ENCODE measurements at regions not wholly inside any gene's neighbourhood (a gene's known extent, or its start where the extent isn't known, plus 50 kb on each side); places are given as distances from the start of the nearest gene placed in this dataset.

DNA sequence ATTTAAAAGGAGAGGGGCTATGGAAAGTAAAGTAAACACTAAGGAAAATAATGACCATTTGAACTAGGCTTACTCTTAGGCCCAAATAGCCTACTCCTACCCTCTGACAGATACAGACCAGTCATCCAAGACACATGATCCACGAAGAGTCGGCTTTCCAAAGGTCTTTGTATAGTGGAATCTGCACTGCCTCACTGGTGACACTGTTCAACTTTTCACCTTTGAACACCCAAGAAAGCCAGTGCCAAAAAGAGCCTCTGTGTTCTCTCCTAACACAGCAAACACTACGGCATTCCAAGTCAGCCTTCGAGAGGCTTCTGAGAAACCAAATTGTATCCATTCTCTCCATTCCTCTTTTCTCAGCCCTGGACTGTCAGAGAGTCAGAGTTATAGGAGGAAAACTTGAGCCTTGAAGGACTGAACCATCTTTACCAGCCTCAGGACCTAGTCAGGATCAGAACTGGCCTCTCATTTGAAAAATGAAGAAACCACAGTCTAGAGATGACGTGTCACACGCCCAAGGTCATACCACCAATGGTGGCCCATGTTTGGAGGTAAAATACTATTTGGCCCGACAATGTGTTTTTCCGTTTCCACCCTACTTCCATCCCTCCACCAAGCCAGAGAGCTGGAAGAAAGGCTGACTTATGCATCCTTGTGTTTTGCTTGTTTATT, 267.4 kb upstream of the ACVR2A start:
- Histone ChIP-seq H3K4me1 (ENCODE audit: insufficient read depth, low read length) (no peaks in the 10 kb centered on the region), H3K36me3 (ENCODE audit: low read depth, low read length) (no peaks in the 10 kb centered on the region), H3K4me2 (ENCODE audit: low read length) (no peak overlapping the region), H3K9me2 (replicated peaks; ENCODE audit: low read length) (no peaks in the 10 kb centered on the region), H4K20me1 (ENCODE audit: low read length) (no peaks in the 10 kb centered on the region), H3K4me3 (ENCODE audit: low read length) (no peak overlapping the region), H3K79me2 (ENCODE audit: low read length) (no peaks in the 10 kb centered on the region), H3K9me3 (ENCODE audit: low read length) (no peaks in the 10 kb centered on the region), H3K27me3 (ENCODE audit: low read length) (no peaks in the 10 kb centered on the region), H3K9ac (ENCODE audit: low read length) (no peak overlapping the region), H2AFZ (ENCODE audit: low read length) (no peak overlapping the region), H3K27ac (ENCODE audit: low read length) (no peak overlapping the region), H3F3A (ENCODE audit: low read length, unreplicated experiment) (no peaks in the 10 kb centered on the region)
- no TSS peak for BruUV-seq (replicated peaks)
- ChIA-PET CTCF (no interaction called here), POLR2A (ENCODE audit: unreplicated experiment) (no interaction called here)
- DNase-seq: no peak
- TF ChIP-seq EZH2phosphoT487 (IDR thresholded peaks at IDR 0.05; ENCODE audit: borderline replicate concordance, low read length): no peak
- intact Hi-C loops (cut with micrococcal nuclease): no loop called here
- no peak for ATAC-seq

DNA sequence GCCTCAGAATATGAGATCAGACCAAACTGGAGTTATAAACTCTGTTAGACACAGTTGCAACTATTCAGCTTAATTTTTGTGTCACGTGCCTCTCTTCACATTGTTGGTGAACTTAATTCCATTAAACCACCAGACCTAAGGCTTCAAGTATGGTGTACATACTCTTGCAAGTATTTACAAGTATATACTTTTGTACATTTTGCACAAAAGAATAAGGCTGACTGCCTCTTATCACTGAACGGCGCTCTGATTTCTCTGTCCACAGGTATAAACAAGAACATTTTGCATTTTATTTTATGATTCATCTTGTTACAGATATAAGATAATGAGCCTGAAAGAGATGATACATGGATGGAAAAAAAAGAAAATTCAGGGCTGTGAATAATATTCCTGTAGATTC, 269.7 kb upstream of the ACVR2A start:
- intact Hi-C loops (cut with micrococcal nuclease): no loop called here
- Histone ChIP-seq H3K79me2 (ENCODE audit: low read length) (no peaks in the 10 kb centered on the region), H3K9me3 (ENCODE audit: low read length) (no peaks in the 10 kb centered on the region), H3K4me3 (ENCODE audit: low read length) (no peak overlapping the region), H2AFZ (ENCODE audit: low read length) (no peak overlapping the region), H3K27ac (ENCODE audit: low read length) (no peak overlapping the region), H3K27me3 (ENCODE audit: low read length) (no peaks in the 10 kb centered on the region), H4K20me1 (ENCODE audit: low read length) (no peaks in the 10 kb centered on the region), H3K9ac (ENCODE audit: low read length) (no peak overlapping the region), H3K4me1 (ENCODE audit: insufficient read depth, low read length) (no peaks in the 10 kb centered on the region), H3F3A (ENCODE audit: low read length, unreplicated experiment) (no peaks in the 10 kb centered on the region), H3K4me2 (ENCODE audit: low read length) (no peak overlapping the region), H3K9me2 (replicated peaks; ENCODE audit: low read length) (no peaks in the 10 kb centered on the region), H3K36me3 (ENCODE audit: low read depth, low read length) (no peaks in the 10 kb centered on the region)
- DNase-seq (no peak), ATAC-seq (no peak)
- CTCF ChIA-PET: no interaction called here
- no TSS peak for BruUV-seq (replicated peaks)
- POLR2A ChIA-PET (ENCODE audit: unreplicated experiment): interaction anchor here (0.5 kb wide), 1 partner anchor 38 kb away, joined by 8 read pairs; no protein-coding TSS in a partner anchor
- TF ChIP-seq EZH2 (IDR thresholded peaks at IDR 0.05; ENCODE audit: low read length, unreplicated experiment) (no peak), EZH2phosphoT487 (IDR thresholded peaks at IDR 0.05; ENCODE audit: borderline replicate concordance, low read length) (no peak)
- TF ChIP-seq, protein P1, sequence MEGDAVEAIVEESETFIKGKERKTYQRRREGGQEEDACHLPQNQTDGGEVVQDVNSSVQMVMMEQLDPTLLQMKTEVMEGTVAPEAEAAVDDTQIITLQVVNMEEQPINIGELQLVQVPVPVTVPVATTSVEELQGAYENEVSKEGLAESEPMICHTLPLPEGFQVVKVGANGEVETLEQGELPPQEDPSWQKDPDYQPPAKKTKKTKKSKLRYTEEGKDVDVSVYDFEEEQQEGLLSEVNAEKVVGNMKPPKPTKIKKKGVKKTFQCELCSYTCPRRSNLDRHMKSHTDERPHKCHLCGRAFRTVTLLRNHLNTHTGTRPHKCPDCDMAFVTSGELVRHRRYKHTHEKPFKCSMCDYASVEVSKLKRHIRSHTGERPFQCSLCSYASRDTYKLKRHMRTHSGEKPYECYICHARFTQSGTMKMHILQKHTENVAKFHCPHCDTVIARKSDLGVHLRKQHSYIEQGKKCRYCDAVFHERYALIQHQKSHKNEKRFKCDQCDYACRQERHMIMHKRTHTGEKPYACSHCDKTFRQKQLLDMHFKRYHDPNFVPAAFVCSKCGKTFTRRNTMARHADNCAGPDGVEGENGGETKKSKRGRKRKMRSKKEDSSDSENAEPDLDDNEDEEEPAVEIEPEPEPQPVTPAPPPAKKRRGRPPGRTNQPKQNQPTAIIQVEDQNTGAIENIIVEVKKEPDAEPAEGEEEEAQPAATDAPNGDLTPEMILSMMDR (conservative IDR thresholded peaks at IDR 0.05; ENCODE audit: low read depth, low read length): no peak

- no peak overlapping the region for H3K27ac ChIP-seq (ENCODE audit: low read length)
- H3K4me1 ChIP-seq (ENCODE audit: insufficient read depth, low read length): no peaks in the 10 kb centered on the region
- no peak overlapping the region for H3K4me2 ChIP-seq (ENCODE audit: low read length)
- TF ChIP-seq, protein P1 (conservative IDR thresholded peaks at IDR 0.05; ENCODE audit: low read depth, low read length): no peak
- no peak for TF ChIP-seq EZH2 (IDR thresholded peaks at IDR 0.05; ENCODE audit: low read length, unreplicated experiment)
- TF ChIP-seq EZH2phosphoT487 (IDR thresholded peaks at IDR 0.05; ENCODE audit: borderline replicate concordance, low read length): no peak
- no peaks in the 10 kb centered on the region for H4K20me1 ChIP-seq (ENCODE audit: low read length)
- no peaks in the 10 kb centered on the region for H3K27me3 ChIP-seq (ENCODE audit: low read length)
- DNase-seq (peak; percentile 62), ATAC-seq (no peak)
- no peaks in the 10 kb centered on the region for H3K9me2 ChIP-seq (replicated peaks; ENCODE audit: low read length)
- ChIA-PET CTCF (no interaction called here), POLR2A (ENCODE audit: unreplicated experiment) (no interaction called here)
- no peaks in the 10 kb centered on the region for H3K36me3 ChIP-seq (ENCODE audit: low read depth, low read length)
- intact Hi-C loops (cut with micrococcal nuclease): no loop called here
- H2AFZ ChIP-seq (ENCODE audit: low read length): no peak overlapping the region
- H3F3A ChIP-seq (ENCODE audit: low read length, unreplicated experiment): no peaks in the 10 kb centered on the region
- H3K9me3 ChIP-seq (ENCODE audit: low read length): no peaks in the 10 kb centered on the region
- H3K79me2 ChIP-seq (ENCODE audit: low read length): no peaks in the 10 kb centered on the region
- H3K9ac ChIP-seq (ENCODE audit: low read length): no peak overlapping the region
- H3K4me3 ChIP-seq (ENCODE audit: low read length): no peak overlapping the region
- BruUV-seq (replicated peaks): no TSS peak
These were observed 272.2 kb upstream of the ACVR2A start for GRCh38 chr2:147572622-147573021.

Measured in PC-3 (cell line).